H1 (cell line): ENCODE measurements at regions not wholly inside any gene's neighbourhood (a gene's known extent, or its start where the extent isn't known, plus 50 kb on each side); places are given as distances from the start of the nearest gene placed in this dataset.

Experiments
- TF ChIP-seq, protein P1 (sequence below): IDR thresholded peaks from 2 replicates; pipeline ENCODE4 v1.6.1; 2012; ENCODE audit warnings: inconsistent platforms

DNA sequence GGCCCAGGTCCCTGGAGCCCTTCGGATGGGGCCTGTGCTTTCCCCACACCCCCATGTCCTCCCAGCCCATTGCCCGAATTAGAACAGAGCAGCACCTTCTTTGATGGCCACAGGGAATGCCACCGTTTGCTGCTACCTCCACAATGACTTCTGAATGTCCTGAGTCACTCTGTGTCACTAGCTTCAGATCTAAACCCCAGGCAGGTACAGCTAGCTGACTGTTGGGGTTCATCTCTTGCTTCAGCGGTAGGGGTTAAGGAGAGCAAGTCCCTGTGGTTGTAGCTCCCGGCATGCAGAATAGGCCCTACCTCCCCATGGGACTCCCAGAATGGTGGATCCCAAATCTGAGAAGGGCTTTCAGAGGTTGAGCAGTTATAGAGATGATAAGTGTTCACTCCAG lies 291.1 kb upstream of the POU3F1 start (continued):
- TF ChIP-seq, protein P1, sequence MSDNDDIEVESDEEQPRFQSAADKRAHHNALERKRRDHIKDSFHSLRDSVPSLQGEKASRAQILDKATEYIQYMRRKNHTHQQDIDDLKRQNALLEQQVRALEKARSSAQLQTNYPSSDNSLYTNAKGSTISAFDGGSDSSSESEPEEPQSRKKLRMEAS, result no peak
